HepG2 (cell line): ENCODE measurements at regions not wholly inside any gene's neighbourhood (a gene's known extent, or its start where the extent isn't known, plus 50 kb on each side); places are given as distances from the start of the nearest gene placed in this dataset.

Experiments used
- ATAC-seq: fragments of 200-7000 bp; cut with Tn5 transposase; 3 replicates; pipeline ENCODE4 v1.9.1; 2020; ENCODE audit warnings: mild to moderate bottlenecking, moderate library complexity
- BruUV-seq: library from RNA; stranded (reverse); fragments of 400-500 nt; replicated peaks from 2 replicates; lab custom pipeline; 2021; lab: Mats Ljungman, UMichigan
- CTCF ChIA-PET: fragments of 300-600 bp; formaldehyde crosslinking; extraction: SDS; loops from one replicate; lab custom pipeline; 2021; ENCODE audit warnings: low total read pairs, inconsistent platforms, low intra/inter-chr PET ratio; lab: Yijun Ruan, JAX
- POLR2A ChIA-PET: fragments of 350-600 bp; sonication (Branson Sonifier 250); formaldehyde crosslinking; loops from one replicate; lab custom pipeline; 2020; ENCODE audit warnings: antibody characterized with exemption, inconsistent platforms; lab: Yijun Ruan, JAX
- DNase-seq: peaks from one replicate; pipeline ENCODE4 v3.0.0-alpha.2; 2015; ENCODE audit warnings: low spot score
- FAIRE-seq: peaks from 3 replicates; lab custom pipeline; 2011; peaks lifted over from hg19 to GRCh38; lab: Jason Lieb, UNC
- H2AFZ ChIP-seq: one replicate; pipeline ENCODE4 v1.6.1; 2011; ENCODE audit warnings: low read length, inconsistent platforms
- H3K27ac ChIP-seq: fragments of 300-600 bp; 3 replicates; pipeline ENCODE4 v1.8.0; 2011; ENCODE audit warnings: mixed run types, mild to moderate bottlenecking, mixed read lengths, low read length, inconsistent platforms; ENCODE audit not compliant: insufficient read depth; ENCODE audit errors: extremely low read length
- H3K27me3 ChIP-seq, 2 experiments: fragments of 200-600 bp in 1 of 2; 2 replicates in 1 of 2; 3 replicates in 1 of 2; pipeline versions ENCODE4 v1.6.0 to v1.8.0; 2011; ENCODE audit warnings: low read length in 2 of 2, mild to moderate bottlenecking in 2 of 2, moderate library complexity in 2 of 2, inconsistent platforms in 1 of 2; ENCODE audit not compliant: insufficient read depth in 2 of 2, control insufficient read depth in 1 of 2
- H3K36me3 ChIP-seq, 2 experiments: fragments of 200-600 bp in 1 of 2; replicated peaks in 1 of 2; 2 replicates in 1 of 2; 3 replicates in 1 of 2; pipeline versions ENCODE4 v1.5.1 to v1.8.0; 2011; ENCODE audit warnings: low read length in 2 of 2, inconsistent platforms in 1 of 2; ENCODE audit not compliant: insufficient read depth in 2 of 2, control insufficient read depth in 1 of 2
- H3K4me1 ChIP-seq: 2 replicates; pipeline ENCODE4 v1.5.1; 2012; ENCODE audit warnings: low read length, inconsistent platforms; ENCODE audit not compliant: insufficient read depth
- H3K4me2 ChIP-seq: 2 replicates; pipeline ENCODE4 v1.6.0; 2011; ENCODE audit warnings: low read depth, low read length, inconsistent platforms
- H3K4me3 ChIP-seq, 3 experiments: fragments of 200-600 bp in 1 of 3; sonication (generic), shearing (Covaris generic) in 1 of 3; replicated peaks in 1 of 3; 2 replicates each; pipeline ENCODE4 v1.5.1; 2011 to 2016; ENCODE audit warnings: low read length in 3 of 3, inconsistent platforms in 2 of 3, low read depth in 2 of 3, mild to moderate bottlenecking in 2 of 3, control low read depth in 1 of 3, mixed read lengths in 1 of 3; ENCODE audit not compliant: insufficient read depth in 1 of 3
- H3K79me2 ChIP-seq: one replicate; pipeline ENCODE4 v1.6.1; 2011; ENCODE audit warnings: low read length, inconsistent platforms; ENCODE audit not compliant: insufficient read depth
- H3K9ac ChIP-seq: 2 replicates; pipeline ENCODE4 v1.6.0; 2011; ENCODE audit warnings: mild to moderate bottlenecking, low read depth, low read length, inconsistent platforms; ENCODE audit not compliant: insufficient read depth
- H3K9me3 ChIP-seq: 2 replicates; pipeline ENCODE4 v1.5.1; 2012; ENCODE audit warnings: mild to moderate bottlenecking, low read length
- H4K20me1 ChIP-seq: 2 replicates; pipeline ENCODE4 v1.6.0; 2011; ENCODE audit warnings: inconsistent platforms, mild to moderate bottlenecking, low read length, moderate library complexity; ENCODE audit not compliant: insufficient read depth
- HHEX ChIP-seq: IDR thresholded peaks from 2 replicates; pipeline ENCODE4 v1.6.1; 2016; ENCODE audit warnings: control low read depth
- MAFG ChIP-seq: sonication (generic); formaldehyde crosslinking; IDR thresholded peaks from 2 replicates; pipeline ENCODE4 v1.5.1; 2020; ENCODE audit warnings: mild to moderate bottlenecking, missing genetic modification reagents
- SP4 ChIP-seq: sonication (generic); formaldehyde crosslinking; IDR thresholded peaks from 2 replicates; pipeline ENCODE4 v1.8.1; 2023; ENCODE audit warnings: mild to moderate bottlenecking, missing genetic modification reagents
- TARDBP ChIP-seq: sonication (generic); formaldehyde crosslinking; IDR thresholded peaks from 2 replicates; pipeline ENCODE4 v1.8.0; 2022; ENCODE audit warnings: mild to moderate bottlenecking, missing genetic modification reagents
- WGBS: methylation state at CpG from one replicate; pipeline ENCODE4 v1.1.6; 2017; ENCODE audit warnings: low lambda C conversion rate; 5-methylcytosine and 5-hydroxymethylcytosine counted together
- in situ Hi-C: cut with HindIII; loops from 2 replicates; pipeline ENCODE4 v1.10.0; 2017; ENCODE audit warnings: low pct_unique_long_range_greater_than_20kb; ENCODE audit not compliant: extremely low pct_ligation_motif_present
- intact Hi-C: fragments of 100-400 bp; cut with micrococcal nuclease; formaldehyde crosslinking; loops from one replicate; pipeline ENCODE4 v1.10.0; 2022; ENCODE audit not compliant: unreplicated experiment
- TF ChIP-seq, protein P1 (sequence below): sonication (generic); formaldehyde crosslinking; IDR thresholded peaks from 2 replicates; pipeline ENCODE4 v1.5.0; 2020; ENCODE audit warnings: mild to moderate bottlenecking, low read depth, missing genetic modification reagents, borderline replicate concordance
- TF ChIP-seq, protein P2 (sequence below): IDR thresholded peaks from 2 replicates; pipeline ENCODE4 v1.6.1; 2016; ENCODE audit warnings: low read depth, control low read depth

- Histone ChIP-seq H3K27ac (no peak overlapping the region), H3K9ac (no peak overlapping the region), H3K36me3 (no peaks in the 10 kb centered on the region), H3K4me2 (no peak overlapping the region), H3K27me3 (no peaks in the 10 kb centered on the region), H3K4me1 (no peaks in the 10 kb centered on the region), H3K4me3 (no peak overlapping the region), H2AFZ (no peak overlapping the region), H3K79me2 (no peaks in the 10 kb centered on the region), H3K9me3 (no peaks in the 10 kb centered on the region), H4K20me1 (no peaks in the 10 kb centered on the region)
- no TSS peak for BruUV-seq
- ATAC-seq (no peak), DNase-seq (no peak), FAIRE-seq (no peak)
- WGBS: 13% methylated on average over 2 of the region's 2 CpGs
- ChIA-PET POLR2A (no interaction called here), CTCF (no interaction called here)
- intact Hi-C loops (no loop called here), in situ Hi-C loops (no loop called here)
- TF ChIP-seq TARDBP (CRISPR knock-in tag) (no peak), MAFG (CRISPR knock-in tag) (no peak), HHEX (CRISPR knock-in tag) (no peak), SP4 (CRISPR knock-in tag) (no peak)
- TF ChIP-seq, protein P1, sequence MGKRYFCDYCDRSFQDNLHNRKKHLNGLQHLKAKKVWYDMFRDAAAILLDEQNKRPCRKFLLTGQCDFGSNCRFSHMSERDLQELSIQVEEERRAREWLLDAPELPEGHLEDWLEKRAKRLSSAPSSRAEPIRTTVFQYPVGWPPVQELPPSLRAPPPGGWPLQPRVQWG (CRISPR knock-in tag): no peak
- TF ChIP-seq, protein P2, sequence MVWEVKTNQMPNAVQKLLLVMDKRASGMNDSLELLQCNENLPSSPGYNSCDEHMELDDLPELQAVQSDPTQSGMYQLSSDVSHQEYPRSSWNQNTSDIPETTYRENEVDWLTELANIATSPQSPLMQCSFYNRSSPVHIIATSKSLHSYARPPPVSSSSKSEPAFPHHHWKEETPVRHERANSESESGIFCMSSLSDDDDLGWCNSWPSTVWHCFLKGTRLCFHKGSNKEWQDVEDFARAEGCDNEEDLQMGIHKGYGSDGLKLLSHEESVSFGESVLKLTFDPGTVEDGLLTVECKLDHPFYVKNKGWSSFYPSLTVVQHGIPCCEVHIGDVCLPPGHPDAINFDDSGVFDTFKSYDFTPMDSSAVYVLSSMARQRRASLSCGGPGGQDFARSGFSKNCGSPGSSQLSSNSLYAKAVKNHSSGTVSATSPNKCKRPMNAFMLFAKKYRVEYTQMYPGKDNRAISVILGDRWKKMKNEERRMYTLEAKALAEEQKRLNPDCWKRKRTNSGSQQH (CRISPR knock-in tag): no peak
Observed at GRCh38 chr12:89992668-89993451, 284.2 kb upstream of the ATP2B1 start.
